GM21447 (cell line): ENCODE measurements at regions not wholly inside any gene's neighbourhood (a gene's known extent, or its start where the extent isn't known, plus 50 kb on each side); places are given as distances from the start of the nearest gene placed in this dataset.

ENCODE experiments used
- ATAC-seq: cut with Tn5 transposase; IDR thresholded peaks from one replicate; pipeline ENCODE4 v1.9.1; 2021; ENCODE audit not compliant: unreplicated experiment

DNA sequence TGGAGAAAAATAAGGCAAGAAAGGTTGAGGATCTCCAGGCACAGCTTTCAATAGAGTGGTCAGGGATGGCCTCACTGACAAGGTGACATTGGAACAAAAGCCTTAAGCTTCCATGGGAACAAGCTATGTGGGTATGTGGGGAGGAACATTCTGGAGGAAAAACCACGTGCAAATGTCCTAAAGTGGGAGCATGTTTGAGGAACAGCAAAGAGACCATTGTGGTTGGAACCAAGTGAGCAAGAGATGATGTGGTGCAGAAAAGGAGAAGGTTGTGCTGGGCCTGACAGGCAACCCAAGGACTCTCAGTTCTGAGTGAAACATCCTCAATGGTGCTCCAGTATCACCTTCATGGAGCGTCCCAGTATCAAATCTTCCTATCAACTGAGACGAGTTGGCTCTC, 184.0 kb downstream of the CAND1 start:
- ATAC-seq = no peak

- ATAC-seq = no peak
Observed at GRCh38 chr12:67455236-67455635, 186.1 kb downstream of the CAND1 start.

DNA sequence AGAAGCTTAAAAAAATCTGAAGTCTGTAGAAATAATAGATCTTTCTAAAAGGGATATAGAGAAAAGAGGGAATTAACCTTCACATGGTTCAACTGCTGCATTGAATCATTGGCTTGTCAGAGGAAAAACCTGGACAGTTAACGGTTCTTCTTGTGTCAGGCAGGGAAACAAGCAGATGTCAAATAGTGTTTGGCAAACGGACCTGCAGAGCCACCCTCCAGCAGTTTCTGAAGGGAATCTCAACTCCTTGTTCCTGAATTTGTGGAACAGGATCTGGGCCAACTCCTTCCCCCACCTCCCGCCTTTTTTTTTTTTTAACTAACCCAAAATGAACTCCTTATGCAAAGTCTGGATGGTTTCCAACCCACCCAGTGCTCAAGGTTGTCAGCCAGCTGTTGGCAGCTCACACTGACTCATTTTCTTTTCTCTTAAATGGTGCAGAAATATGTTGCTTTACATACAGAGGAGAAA, 187.3 kb downstream of the CAND1 start:
- no peak for ATAC-seq

GRCh38 chr12:67457136-67457535, 188.0 kb downstream of the CAND1 start:
- no peak for ATAC-seq

DNA sequence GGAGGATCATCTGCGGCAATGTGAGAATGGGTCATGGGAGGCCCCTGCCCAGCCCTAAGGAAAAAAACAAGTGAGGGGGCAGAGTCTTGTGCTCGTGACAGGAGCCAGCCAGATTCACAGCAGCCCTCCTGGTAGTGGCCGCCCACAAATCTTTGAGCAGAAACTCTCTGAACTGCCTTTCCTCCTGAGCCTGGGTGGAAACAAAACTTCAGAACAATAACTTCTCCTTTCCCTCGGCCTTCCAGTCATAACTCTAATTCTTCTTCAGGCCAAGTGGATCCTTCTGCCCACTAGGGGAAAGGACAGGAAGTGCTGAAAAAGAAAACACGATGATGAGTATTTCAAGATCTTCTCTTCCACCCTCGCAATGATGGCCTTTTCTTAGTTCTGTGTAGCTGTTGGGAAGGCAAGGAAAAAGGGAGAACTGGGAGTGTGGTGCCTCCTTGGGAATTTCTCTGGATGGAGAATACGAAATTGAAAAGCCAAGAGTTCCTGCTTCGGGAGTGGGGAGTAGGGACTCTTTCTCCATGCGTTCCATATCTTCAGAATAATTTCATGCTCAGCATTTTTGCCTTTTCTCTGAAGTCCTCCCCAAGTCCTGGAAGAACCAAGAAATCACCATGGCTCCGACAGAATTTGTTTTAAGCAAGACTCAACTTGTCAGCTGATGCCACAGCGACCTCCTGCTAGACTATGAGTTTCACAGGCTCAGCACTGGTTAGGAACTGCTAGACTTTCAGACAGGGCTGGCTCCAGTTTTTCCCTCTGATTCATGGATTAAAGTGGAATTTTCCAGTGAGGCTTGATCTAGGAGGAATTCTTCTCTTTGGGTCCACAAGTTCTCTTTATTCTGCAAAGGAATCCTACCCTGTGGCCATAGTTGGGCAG, 188.9 kb downstream of the CAND1 start:
- ATAC-seq = no peak

DNA sequence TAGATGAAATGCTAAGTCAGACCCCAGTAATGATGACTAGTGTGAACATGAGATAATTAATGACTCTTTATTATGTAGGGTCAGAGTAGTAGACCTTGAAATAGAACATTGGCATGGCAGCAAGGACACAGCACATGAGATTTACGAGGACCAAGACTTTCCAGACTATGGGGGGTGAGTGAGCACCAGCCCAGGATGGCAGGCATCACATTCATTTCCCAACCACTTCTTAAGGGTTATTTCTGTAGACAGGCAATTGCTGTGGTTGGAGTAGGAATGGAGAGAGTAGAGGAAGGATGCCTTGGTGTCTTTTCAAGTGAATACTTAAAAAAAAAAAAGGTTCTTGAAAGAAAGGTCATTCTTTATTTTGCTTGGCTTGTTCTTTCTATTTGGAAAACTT, 189.4 kb upstream of the DYRK2 start:
- no peak for ATAC-seq

DNA sequence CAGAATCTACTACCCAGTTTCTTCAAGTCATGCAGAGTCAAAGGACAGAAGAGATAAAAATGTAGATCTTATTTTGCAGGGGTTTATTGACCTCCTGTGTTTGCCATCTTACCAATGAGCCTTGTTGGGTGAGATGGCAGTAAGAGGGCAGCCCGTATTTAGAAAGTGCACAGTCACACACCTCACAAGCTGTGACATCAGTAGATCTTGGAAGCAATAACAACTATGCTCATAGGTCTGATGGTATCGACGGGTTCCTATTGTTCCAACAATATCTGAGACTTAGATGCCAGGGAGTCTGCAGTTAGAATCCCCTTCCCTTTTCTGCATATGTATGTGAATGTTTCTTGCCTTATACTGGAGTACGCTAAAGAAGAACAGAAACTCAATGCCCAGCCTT, 189.0 kb upstream of the DYRK2 start:
- ATAC-seq = no peak

DNA sequence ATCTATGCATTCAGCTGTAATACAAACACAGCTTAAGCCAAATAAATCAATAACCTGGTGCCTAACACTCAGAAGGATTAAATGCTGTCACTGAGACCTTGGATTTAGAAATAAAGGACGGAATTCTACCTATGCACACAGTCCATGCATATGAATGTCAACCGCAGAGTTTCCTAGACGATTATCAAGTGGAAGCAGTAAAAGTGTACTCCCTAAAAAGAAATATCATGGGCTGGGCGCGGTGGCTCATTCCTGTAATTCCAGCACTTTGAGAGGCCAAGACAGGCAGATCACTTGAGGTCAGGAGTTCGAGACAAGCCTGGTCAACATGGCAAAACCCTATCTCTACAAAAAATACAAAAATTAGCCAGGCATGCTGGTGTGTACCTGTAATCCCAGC, 188.2 kb upstream of the DYRK2 start:
- no peak for ATAC-seq

- ATAC-seq = no peak
Observed at GRCh38 chr12:67468549-67469245, 179.8 kb upstream of the DYRK2 start.

- ATAC-seq = no peak
Observed at GRCh38 chr12:67469666-67470065, 178.9 kb upstream of the DYRK2 start.

- ATAC-seq = no peak
Observed at GRCh38 chr12:67471810-67472209, 176.7 kb upstream of the DYRK2 start.

GRCh38 chr12:67472539-67472938, 176.0 kb upstream of the DYRK2 start:
- no peak for ATAC-seq

DNA sequence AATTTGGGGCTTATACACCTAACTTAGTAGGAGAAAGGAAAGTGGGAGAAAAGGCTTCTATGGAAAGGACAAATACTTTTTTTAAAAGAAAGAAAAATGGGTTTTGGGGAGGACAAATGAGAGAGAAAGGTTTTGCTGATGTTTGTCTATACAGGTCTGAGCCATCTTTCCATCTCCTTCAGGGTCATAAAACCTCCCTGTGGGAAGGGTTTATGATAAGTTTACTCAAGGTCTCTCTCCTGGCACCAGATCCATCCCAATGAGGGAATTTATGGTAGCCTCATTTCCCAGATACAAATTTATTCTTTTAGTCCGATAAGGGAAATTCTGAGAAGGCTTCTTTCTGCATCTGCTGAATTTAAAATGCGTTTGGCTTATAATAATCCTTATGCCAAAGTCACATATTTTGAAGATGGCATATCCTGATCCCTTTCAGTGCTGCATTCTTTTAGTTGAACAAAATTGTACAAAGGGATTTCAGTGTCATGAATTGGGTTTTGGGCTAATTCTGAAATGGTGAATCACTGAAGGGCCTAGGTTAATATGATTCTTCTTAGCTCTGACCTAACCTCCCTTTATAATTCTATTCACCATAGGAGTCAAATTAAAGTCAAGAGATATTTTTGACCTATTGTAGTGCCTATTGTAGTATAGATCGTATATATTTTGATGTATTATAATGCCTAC, 173.5 kb upstream of the DYRK2 start:
- ATAC-seq = no peak

- no peak for ATAC-seq
Observed at GRCh38 chr12:67475725-67476124, 172.8 kb upstream of the DYRK2 start.

GRCh38 chr12:67477681-67478265, 170.8 kb upstream of the DYRK2 start:
- no peak for ATAC-seq

- ATAC-seq = peak; percentile 77
Observed at GRCh38 chr12:67482751-67483661, 165.5 kb upstream of the DYRK2 start.

DNA sequence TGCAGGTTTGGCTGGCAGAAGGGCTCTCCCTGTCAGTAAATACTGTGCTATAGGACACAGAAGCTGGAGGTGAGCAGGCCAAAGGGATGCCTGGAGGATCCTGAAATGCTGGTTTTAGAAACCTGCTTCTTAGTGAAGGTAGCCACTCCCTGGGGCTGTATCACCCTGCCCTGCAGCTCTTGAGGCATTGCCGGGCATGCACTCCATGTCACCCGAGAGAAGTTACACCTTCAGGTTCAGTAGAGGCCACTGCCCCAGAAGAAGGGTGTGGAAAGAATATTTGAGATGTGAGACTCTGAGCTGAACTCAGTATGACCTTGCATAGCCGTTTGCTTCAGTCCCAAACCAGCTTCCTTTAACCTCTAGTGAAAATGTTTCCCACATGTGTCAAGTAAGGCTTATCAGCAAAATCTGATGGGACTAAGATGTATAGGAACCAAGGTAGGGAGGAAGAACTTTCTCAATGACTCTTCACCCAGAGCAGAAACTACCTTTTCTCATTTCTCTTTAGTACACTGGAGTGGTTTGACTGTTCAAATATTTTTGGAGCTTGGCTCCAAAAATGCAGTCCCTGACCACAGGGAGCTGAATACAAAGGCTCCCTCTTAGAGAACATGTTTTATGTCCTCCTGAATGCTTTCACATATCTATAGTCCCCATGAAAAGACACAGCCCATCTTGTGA, 164.5 kb upstream of the DYRK2 start:
- peak; percentile 41 for ATAC-seq

DNA sequence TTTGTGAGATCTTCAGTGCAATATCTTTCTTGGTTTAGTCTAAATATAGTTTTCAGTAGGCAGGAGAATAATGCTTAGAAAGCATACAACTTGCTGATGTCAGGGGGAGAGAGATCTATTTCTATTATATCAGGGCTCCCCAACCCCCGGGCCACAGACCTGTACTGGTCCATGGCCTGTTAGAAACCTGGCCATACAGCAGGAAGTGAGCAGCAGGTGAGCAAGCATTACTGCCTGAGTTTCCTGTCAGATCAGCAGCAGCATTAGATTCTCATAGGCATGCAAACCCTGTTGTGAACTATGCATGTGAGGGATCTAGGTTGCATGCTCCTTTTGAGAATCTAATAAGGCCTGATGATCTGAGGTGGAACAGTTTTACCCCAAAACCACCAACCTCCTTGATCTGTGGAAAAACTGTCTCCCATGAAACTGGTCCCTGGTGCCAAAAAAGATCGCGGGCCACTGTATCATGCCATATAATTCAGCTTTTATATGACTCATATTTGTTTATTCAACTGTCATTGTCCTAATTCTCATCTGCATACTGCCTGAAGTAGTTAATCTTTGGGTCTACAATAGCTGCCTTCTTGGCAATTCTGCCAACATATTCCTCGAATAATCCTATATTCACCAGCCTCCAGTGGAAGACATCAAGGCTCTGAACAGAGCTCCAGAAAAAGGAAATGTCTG, 163.6 kb upstream of the DYRK2 start:
- ATAC-seq = no peak

- no peak for ATAC-seq
Observed at GRCh38 chr12:67486671-67487070, 161.9 kb upstream of the DYRK2 start.
